OCI-LY3 (cell line): ENCODE measurements at regions not wholly inside any gene's neighbourhood (a gene's known extent, or its start where the extent isn't known, plus 50 kb on each side); places are given as distances from the start of the nearest gene placed in this dataset.

Source experiments
- CTCF ChIP-seq: fragments of 200-600, 300-600 bp; sonication (generic); IDR thresholded peaks from 2 replicates; pipeline ENCODE4 v1.5.1; 2014; ENCODE audit warnings: antibody characterized with exemption, low read length, low read depth
- EZH2phosphoT487 ChIP-seq: fragments of 200-600 bp; shearing (Covaris generic); IDR thresholded peaks from 2 replicates; pipeline ENCODE4 v1.6.1; 2018; ENCODE audit warnings: antibody characterized with exemption, mixed run types, low read depth

- TF ChIP-seq CTCF, result no peak
- TF ChIP-seq EZH2phosphoT487, result no peak
Measured at GRCh38 chr10:78533776-78534175, 500.1 kb downstream of the RPS24 start.
